HG02943 (cell line): ENCODE measurements at regions not wholly inside any gene's neighbourhood (a gene's known extent, or its start where the extent isn't known, plus 50 kb on each side); places are given as distances from the start of the nearest gene placed in this dataset.
"Not testable (repeated sequence)": the region's sequence is repeated elsewhere in the genome, so short reads cannot be mapped to it uniquely, and the experiment has no call there.

Experiments used
- ATAC-seq: cut with Tn5 transposase; IDR thresholded peaks from one replicate; pipeline ENCODE4 v1.9.1; 2021; ENCODE audit warnings: mild to moderate bottlenecking, low read depth, moderate library complexity; ENCODE audit not compliant: unreplicated experiment

- ATAC-seq = no peak
Measured at GRCh38 chr9:73327149-73327548, 175.5 kb downstream of the ANXA1 start.

- ATAC-seq = not testable (repeated sequence)
Measured at GRCh38 chr9:73337182-73337581, 185.5 kb downstream of the ANXA1 start.

GRCh38 chr9:73344060-73344459 lies 192.4 kb downstream of the ANXA1 start:
- ATAC-seq = no peak

GRCh38 chr9:73347123-73347522 lies 195.5 kb downstream of the ANXA1 start:
- no peak for ATAC-seq

- no peak for ATAC-seq
Measured at GRCh38 chr9:73347720-73348119, 196.1 kb downstream of the ANXA1 start.

GRCh38 chr9:73348471-73348870 lies 196.8 kb downstream of the ANXA1 start:
- no peak for ATAC-seq

GRCh38 chr9:73349476-73349875 lies 197.8 kb downstream of the ANXA1 start:
- no peak for ATAC-seq

- no peak for ATAC-seq
Measured at GRCh38 chr9:73357607-73358006, 205.9 kb downstream of the ANXA1 start.

- no peak for ATAC-seq
Measured at GRCh38 chr9:73370053-73370452, 218.4 kb downstream of the ANXA1 start.

- no peak for ATAC-seq
Measured at GRCh38 chr9:73371801-73372200, 220.1 kb downstream of the ANXA1 start.

- ATAC-seq = no peak
Measured at GRCh38 chr9:73380411-73380810, 228.7 kb downstream of the ANXA1 start.

- ATAC-seq = no peak
Measured at GRCh38 chr9:73402081-73403028, 250.7 kb downstream of the ANXA1 start.

GRCh38 chr9:73411494-73411893 lies 259.8 kb downstream of the ANXA1 start:
- ATAC-seq = no peak

- ATAC-seq = no peak
Measured at GRCh38 chr9:73412874-73413273, 261.2 kb downstream of the ANXA1 start.

- no peak for ATAC-seq
Measured at GRCh38 chr9:73423891-73424290, 272.2 kb downstream of the ANXA1 start.

- ATAC-seq = no peak
Measured at GRCh38 chr9:73426269-73426668, 274.6 kb downstream of the ANXA1 start.

- no peak for ATAC-seq
Measured at GRCh38 chr9:73434826-73435225, 283.2 kb downstream of the ANXA1 start.

GRCh38 chr9:73437758-73438157 lies 286.1 kb downstream of the ANXA1 start:
- ATAC-seq = no peak

GRCh38 chr9:73439839-73440238 lies 288.2 kb downstream of the ANXA1 start:
- not testable (repeated sequence) for ATAC-seq

GRCh38 chr9:73441223-73441622 lies 289.6 kb downstream of the ANXA1 start:
- ATAC-seq = no peak

- ATAC-seq = no peak
Measured at GRCh38 chr9:73441890-73442818, 290.5 kb downstream of the ANXA1 start.
